GM19372 (cell line): ENCODE measurements at regions not wholly inside any gene's neighbourhood (a gene's known extent, or its start where the extent isn't known, plus 50 kb on each side); places are given as distances from the start of the nearest gene placed in this dataset.

Experiments used
- ATAC-seq: cut with Tn5 transposase; IDR thresholded peaks from one replicate; pipeline ENCODE4 v1.9.1; 2021; ENCODE audit warnings: mild to moderate bottlenecking, low read depth, moderate library complexity; ENCODE audit not compliant: unreplicated experiment

DNA sequence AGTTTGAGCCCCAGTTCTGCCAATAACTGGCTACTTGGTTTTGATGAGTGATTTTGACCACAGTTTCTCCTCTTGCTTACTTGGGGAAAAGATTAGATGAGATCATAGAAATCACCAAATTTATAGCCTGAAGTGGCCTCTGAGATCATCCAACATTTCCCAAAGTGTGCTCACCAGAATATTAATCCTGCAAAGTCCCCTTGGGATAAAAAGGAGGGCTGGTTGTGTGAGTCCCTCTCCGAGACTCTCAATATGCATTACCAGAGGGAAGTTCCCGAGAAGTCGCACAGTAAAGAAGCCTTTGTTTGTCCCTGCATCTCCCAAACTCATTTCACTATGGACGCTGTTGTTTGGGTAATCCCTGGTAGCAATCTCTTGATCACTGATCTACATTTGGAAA is 88.4 kb upstream of the ADRA1B start:
- ATAC-seq = no peak

DNA sequence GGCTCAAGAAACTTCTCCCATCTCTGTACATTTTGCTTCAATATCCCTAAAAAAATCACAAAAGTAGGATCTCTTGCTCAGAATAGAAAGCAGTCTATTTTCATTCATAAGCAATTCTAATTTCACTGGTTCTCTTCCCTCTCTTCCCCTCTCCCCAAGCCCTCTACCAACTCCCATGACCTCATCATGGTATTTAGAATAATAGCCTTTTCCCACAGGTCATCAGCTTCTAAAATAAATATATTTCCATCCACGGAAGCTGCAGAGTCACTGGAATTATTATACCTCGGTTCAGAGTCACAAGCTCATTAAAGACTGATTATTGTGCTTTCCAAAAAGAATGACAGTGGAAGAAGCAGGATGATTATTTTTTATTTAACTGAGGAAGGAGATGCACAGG is 84.2 kb upstream of the ADRA1B start:
- no peak for ATAC-seq

DNA sequence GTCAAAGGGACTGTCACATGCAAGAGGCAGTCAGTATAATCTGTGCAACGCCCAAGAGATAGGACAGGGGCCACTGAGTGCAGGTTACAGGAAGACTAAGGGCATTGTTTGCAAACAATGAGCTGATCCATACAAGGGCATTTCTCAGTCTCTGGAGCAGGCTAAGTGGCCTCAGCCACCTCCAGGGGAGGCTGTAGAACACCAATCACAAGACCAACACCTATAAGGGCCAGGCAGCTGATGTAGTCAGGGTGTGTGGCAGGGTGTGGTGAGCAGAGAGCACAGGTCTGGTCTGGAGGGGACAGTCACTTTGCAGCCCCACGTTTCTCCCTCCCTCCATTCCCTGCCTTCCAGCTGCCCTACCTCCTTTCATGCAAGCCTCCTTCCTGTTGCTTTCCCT is 83.2 kb upstream of the ADRA1B start:
- no peak for ATAC-seq

DNA sequence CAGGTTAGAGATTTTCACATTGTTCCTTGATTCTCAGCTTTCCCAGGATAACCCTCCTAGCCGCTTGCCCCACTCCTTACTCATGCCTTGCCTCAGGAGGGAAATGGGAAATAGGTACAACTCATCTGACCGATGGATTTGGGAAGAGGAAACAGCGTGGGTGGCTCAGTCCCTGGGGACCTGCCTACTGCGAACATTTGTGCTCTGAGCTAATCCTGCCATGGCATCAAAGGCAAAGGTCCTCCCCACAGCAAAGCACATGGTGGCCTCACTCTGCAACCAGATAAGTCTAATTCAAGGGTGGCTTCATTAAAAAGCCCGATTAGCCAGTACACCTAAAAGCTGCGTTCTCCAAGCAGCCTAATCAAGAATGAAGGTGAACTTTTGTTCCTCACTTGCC is 82.4 kb upstream of the ADRA1B start:
- no peak for ATAC-seq

DNA sequence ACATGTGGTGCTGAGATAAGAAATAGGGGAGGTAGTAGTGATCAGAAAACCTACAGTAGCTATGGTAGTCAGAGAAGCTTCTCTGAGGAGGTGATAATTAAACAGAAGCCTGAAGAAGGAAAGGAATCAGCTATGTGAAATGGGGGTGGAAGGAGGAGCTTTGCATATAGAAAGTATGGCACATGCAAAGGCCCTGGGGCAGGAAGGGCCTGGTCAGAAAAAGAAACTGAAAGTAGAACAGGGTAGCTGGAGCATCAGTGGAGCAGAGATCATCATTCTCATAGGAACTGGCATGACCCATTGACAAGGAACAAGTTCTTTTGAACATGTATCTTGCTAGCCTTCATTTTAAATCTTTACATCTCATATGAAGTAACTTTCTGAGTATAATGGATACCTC is 80.7 kb upstream of the ADRA1B start:
- no peak for ATAC-seq

DNA sequence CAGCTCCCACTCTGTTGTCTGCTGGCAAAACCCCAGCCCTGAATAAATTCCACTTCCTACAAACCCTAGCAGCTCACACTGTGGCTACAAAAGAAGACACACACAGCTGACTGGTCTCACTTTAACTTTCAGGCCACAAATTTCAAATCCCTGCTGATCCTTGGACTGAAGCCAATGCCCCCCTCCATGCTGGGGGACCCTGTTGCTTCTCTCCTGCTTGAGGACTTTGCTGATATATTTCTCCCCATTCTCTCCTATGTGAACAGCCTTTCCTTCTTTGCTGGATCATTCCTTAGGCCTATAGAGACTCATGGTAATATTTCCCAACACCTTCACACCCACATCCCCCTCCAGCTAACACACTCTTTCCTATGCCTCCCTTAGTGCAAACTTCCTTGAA is 79.6 kb upstream of the ADRA1B start:
- ATAC-seq = no peak

DNA sequence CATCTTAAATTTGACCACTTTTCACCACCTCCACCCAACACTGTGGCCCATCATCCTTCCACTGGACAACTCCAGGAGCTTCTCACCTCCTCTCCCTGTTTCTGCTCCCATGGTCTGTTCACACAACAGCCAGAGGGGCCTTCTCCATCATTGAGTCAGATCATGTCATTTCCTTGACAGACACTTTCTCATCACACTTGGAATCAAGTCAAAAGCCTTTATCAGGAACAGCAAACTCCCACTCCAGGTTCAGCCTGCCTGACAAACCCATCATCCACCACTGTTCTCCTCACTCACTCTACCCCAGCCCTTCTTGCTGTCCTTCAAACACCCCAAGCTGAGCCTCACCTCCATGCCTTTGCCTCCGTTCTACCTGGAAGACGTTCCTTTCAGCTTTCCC is 78.4 kb upstream of the ADRA1B start:
- no peak for ATAC-seq

DNA sequence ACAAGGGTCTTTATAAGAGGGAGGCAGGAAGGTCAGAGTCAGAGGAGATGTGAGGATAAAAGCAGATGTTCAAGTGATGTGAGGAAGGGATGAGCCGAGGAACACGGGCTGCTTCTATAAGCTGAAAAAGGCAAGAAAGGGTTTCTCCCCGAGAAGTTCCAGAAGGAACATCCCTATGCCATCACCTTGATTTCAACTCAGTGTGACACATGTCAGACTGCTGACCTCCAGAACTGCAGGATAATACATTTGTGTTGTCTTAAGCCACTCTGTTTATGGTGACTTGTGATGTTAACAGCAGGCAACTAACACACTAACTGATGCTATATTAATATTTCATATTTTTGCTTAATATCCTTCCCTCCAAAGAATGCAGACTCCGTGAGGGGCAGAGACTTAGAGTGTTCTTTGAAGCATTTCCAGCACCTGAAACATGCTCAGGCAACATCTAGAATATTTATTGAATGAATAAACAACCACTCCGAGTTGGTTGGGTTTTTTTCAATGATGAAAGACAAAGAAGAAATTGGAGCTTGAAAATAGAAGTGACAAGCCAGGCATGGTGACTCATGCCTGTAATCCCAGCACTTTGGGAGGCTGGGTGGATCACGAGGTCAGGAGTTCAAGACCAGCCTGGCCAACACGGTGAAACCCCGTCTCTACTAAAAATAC is 77.6 kb upstream of the ADRA1B start:
- ATAC-seq = no peak

DNA sequence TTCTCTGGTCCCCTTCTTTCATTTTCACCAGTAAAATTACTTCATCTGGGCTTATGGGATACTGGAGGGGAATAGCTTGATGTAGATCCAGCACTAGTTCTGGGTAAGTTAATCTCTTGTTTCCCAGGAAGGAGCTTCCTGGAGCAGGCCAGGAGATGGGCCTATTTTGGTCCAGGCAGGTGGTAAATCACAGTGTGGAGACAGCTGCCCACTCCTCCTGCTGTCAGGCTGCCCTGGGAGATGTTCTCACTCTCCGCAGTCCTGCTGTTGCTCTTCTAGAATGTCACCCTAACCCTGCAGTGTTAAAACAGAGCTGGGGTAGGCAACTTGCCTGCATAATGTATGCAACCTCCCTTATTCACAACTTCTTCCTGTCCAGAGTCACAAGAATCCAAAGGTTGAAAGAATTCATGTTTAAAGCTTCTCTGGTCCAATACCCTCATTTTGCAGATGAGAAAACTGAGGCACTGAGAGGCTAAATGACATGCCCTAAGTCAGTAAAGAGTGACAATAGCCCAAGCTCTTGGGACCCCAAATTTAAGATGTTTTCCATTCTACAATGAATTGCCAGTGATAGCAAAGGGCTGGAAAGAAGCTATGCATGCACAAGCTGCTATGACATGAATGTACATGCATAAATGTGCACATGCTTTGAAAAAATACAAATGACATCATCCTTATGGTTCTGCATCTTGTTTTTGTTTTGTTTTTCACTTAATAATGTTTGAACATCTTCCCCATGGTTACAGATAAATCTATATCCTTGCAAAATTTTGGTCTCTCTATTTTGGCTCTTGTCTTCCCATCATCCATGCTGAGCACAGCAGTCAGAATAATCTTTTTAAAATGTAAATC is 71.8 kb upstream of the ADRA1B start:
- no peak for ATAC-seq

DNA sequence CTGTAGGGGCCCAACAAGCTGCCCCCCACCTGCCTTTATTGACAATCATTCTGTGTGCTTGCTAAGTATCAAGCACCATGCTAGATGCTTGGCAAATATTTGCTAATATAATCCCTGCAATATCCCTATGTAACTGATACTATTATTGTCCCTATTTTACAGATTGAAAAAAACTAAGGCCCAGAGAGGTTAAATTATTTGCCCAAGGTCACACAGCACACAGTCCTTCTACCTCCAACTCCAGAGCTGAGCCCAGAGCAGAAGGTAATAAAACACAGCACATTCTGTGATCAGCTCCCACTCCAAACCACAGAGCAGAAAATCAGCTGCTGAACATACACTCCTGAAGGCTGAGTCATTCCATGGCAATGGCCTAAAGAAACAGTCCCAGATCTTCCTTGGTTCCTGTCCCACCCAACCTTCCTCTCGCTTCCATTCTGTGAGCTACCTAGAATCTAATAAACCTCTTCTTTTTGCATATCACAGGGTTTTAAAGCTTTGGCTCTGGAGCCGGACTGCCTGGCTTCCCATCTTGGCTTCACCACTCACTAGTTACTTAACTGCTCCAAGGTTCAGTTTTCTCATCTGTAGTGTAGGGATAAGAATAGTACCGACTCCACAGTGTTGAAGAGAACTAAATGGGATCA is 66.7 kb upstream of the ADRA1B start:
- no peak for ATAC-seq

DNA sequence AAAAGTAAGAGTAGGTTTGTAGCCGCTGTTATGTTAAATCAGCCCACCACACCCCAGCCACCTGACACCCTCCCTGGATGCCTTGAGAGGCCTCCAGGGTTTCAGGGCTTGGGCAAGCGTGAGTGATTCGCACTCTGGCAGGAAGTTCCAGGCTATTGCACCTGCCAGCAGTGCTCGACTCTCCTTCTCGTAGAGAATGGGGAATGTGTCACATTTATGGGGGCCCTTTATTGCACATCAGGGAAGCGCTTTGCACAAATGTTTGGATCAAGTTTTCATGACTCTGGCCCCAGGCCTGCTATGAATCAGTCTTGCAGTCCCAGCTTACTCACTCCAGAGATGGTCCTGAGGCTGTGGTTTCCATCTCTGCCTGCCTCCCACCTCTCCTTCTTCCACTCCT is 66.1 kb upstream of the ADRA1B start:
- no peak for ATAC-seq

DNA sequence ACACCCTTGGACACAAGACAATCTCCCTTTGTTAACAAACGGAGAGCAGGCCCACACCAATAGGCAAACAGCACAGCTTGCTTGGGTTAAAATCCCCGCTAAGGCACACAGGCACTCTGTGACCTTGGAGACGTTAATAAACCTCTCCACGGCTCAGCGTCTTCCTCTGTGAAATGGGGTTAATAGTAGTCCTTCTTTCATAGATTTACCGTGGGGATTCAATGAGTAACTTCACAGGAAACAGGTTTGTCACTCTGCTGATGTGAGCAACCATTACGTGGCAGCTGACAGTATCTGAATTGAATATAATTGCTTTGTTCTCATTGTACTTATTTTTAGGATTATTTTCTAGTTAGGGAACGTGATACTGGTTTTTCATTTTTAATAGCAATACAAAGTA is 65.2 kb upstream of the ADRA1B start:
- no peak for ATAC-seq

DNA sequence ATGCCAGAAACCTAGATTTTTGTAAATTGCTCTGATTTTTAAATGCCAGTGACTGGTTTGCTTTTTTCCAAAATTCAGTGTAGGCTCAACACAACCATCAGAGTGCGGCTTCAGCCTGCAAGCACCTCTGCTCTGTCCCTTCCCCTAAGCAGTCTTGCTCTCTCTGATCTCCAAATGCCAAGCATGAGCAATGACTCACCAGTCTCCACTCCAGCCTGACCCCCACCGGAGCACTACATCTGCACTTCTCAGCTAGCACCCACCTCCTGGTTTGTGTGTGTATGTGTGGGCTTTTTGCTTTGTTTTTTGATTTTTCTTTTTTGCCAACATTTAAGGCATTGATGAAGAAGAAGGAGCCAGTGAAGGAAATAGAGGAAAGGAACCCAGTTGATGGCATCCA is 61.4 kb upstream of the ADRA1B start:
- no peak for ATAC-seq

DNA sequence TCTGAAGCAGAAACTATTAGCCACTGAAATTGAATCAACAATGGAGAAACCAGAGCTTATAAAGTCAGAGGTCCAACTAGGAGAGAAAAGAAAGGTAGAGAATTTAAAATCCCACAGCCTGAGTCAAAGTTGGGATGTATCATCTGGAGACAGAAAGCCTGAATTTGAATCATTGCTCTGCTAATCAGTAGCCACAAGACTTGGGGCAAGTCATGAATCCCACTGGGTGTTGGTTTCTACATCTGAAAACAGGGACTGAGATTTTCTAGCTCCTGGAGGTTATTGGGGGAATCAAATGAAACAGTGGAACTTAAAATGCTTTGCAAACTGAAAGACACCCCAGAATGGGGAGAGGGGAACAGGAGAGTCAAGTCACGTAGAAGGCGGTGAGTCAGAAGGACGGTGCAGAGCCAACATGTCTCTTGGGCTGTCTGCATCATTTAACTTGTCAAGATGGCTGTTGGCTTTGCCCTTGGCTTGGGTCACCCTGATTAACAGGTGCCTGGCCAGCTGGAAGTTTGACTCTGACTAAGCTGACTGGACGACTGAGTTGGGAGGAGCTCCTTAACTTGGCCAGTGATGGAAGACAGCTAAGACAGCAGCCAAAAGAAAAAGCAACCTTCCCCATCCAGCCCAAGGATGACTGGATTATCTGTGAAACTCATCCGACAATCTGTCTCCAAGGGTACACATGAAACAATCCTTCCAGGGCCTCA is 60.6 kb upstream of the ADRA1B start:
- no peak for ATAC-seq

DNA sequence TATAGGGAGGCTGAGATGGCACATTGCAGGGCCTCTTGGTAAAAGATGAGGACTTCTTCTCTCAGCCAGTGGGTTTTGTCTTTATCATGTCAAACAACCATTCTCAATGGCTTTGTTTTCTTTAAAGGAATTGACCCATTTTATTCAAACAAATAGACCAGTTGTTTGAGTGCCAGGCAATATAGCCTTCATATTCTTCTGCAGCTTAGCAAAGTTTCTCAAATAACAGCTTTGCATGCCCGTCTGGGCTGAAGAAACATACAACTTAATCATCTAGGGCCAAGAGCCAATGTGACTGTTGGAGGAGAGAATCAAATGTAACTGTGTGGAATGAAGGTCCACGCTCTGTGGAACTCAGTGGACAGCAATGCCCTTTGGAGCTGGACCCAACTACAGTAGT is 57.4 kb upstream of the ADRA1B start:
- no peak for ATAC-seq

DNA sequence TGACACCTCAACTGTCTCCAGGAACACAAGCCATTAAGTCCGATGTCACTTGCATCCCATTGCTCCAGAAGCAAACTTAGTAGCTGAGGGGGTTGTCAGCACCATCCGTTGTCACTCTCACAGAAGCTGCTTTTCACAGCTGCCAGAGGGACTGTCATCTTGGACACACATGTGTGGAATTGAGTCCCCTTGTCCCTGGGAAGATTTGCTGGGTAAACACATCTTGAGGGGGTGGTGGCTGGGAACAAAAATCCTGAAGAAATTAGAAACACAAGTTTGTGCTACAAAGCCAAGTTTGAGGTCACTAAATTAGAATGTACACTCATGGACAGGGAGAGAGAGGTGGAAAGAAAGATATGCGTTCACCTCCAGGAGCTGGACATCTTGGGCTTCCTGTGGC is 55.2 kb upstream of the ADRA1B start:
- no peak for ATAC-seq

DNA sequence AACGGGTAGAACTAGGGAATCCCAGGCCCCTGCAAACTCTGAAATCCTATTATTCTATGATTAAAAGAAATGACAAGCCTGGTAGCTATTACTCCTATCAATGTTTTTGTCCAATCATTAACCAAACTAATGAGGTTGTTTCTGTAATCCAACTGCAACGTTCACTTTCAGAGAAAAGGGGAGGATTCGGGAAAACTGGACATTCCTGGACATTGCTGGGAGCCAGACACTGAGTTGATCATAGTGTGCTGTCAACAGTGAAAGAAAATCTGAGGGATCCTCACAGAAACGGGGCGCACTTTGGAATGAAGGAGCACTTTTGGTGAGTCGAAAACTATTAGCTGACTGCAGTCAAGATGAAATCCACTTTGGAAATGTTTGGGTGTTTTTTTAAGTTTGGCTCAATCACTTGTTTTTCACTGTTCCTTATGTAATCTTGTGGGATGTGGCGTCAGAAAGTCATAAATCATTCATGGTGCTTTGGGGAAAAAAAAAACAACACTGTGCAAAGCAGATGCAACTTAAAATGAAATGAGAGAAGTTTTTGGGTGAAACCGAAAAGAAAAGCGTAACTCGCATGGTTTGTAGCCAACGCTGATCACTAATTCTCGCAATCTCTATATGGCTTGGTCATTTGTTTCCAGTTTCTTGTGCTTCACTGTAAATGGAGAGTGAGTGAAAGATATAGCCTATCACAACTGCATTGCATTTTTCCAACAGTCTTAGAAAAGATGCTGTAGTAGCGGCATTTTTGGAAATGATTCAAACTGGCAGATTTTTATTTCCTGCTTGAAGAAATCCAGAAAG is 51.2 kb upstream of the ADRA1B start:
- peak; percentile 85 for ATAC-seq

DNA sequence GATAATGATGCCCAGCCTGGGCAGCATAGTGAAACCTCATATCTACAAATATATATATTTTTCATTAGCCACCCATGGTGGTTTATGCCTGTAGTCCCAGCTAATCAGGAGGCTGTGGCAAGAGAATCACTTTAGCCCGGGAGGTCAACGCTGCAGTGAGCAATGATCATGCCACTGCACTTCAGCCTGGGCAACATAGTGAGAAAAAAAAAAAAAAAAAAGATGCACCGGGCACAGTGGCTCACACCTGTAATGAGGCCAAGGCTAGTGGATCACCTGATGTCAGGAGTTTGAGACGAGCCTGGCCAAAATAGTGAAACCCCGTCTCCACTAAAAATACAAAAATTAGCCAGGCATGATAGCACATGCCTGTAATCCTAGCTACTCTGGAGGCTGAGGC is 50.2 kb upstream of the ADRA1B start:
- ATAC-seq = no peak
